ENCODE measurements at regions not wholly inside any gene's neighbourhood (a gene's known extent, or its start where the extent isn't known, plus 50 kb on each side); places are given as distances from the start of the nearest gene placed in this dataset.

GRCh38 chr1:204751883-204752687, 66.5 kb upstream of the LRRN2 start:
- no peak overlapping the region for H4K5ac ChIP-seq (ENCODE audit: low read depth, low read length)
- dilution Hi-C loops (cut with HindIII; ENCODE audit: low sequenced_read_pairs, unreplicated experiment) = no loop called here
- H3K56ac ChIP-seq (ENCODE audit: extremely low read depth, insufficient read depth, low read length) = no peak overlapping the region
- H4K20me1 ChIP-seq (ENCODE audit: insufficient read depth, low read length) = no peaks in the 10 kb centered on the region
- H2AK9ac ChIP-seq (replicated peaks; ENCODE audit: low read depth, low read length, poor library complexity) = no peak overlapping the region
- no TSS peak for BruUV-seq (replicated peaks)
- no peaks in the 10 kb centered on the region for H3K9me1 ChIP-seq (ENCODE audit: insufficient read depth, low read length)
- H3K27ac ChIP-seq (ENCODE audit: insufficient read depth, low read length) = no peak overlapping the region
- ChIA-PET CTCF (no interaction called here), POLR2A (ENCODE audit: unreplicated experiment) (no interaction called here)
- H4K8ac ChIP-seq (ENCODE audit: low read depth in 2 of 2, low read length in 2 of 2) = no peak overlapping the region
- no peak overlapping the region for H2BK120ac ChIP-seq (ENCODE audit: low read depth, low read length)
- no peak overlapping the region for H3K23ac ChIP-seq (ENCODE audit: low read depth, low read length)
- H3K79me1 ChIP-seq (ENCODE audit: low read depth in 1 of 2, low read length in 2 of 2) = no peaks in the 10 kb centered on the region
- H3K4me3 ChIP-seq (ENCODE audit: insufficient read depth, low read depth, low read length) = no peak overlapping the region
- no peak overlapping the region for H2AFZ ChIP-seq (replicated peaks; ENCODE audit: low read length, poor library complexity)
- H3K9me3 ChIP-seq (ENCODE audit: control insufficient read depth, insufficient read depth, low read length) = no peaks in the 10 kb centered on the region
- peaks cover 3% of the 10 kb centered on the region; the same call in 1 of the 2 replicates for H3K27me3 ChIP-seq (ENCODE audit: control insufficient read depth, insufficient read depth, low read length)
- TF ChIP-seq SMC3 (IDR thresholded peaks at IDR 0.05; ENCODE audit: low read depth, low read length) = no peak
- TF ChIP-seq USF2 (IDR thresholded peaks at IDR 0.05; ENCODE audit: low read depth, low read length) = no peak
- no peak for TF ChIP-seq ELK1 (IDR thresholded peaks at IDR 0.05; ENCODE audit: borderline replicate concordance, low read depth, low read length)
- no peak for TF ChIP-seq CHD1 (IDR thresholded peaks at IDR 0.05; ENCODE audit: low read depth, low read length)
- no peak for TF ChIP-seq CEBPB (IDR thresholded peaks at IDR 0.05; ENCODE audit: low read depth, low read length)
- TF ChIP-seq POLR2A (IDR thresholded peaks at IDR 0.05; ENCODE audit: low read depth, low read length) = no peak
- no peak for TF ChIP-seq FOS (IDR thresholded peaks at IDR 0.05; ENCODE audit: low read depth, low read length)
- no peak for TF ChIP-seq MAFK (IDR thresholded peaks at IDR 0.05; ENCODE audit: low read depth, low read length)
- no peak for TF ChIP-seq MAZ (IDR thresholded peaks at IDR 0.05; ENCODE audit: borderline replicate concordance, low read depth, low read length)
- TF ChIP-seq RCOR1 (IDR thresholded peaks at IDR 0.05; ENCODE audit: insufficient replicate concordance, low read length) = no peak
- DNase-seq = no peak
- H3K4me2 ChIP-seq (ENCODE audit: low read depth, low read length) = no peak overlapping the region
- H2BK5ac ChIP-seq (ENCODE audit: low read depth, low read length, poor library complexity, severe bottlenecking) = no peak overlapping the region
- 79% methylated on average over 11 of the region's 24 CpGs; no CpG with 5 or more reads in 1 of the 2 experiments for WGBS, 2 experiments (ENCODE audit: extremely low coverage in 2 of 2, insufficient read length in 1 of 2)
- H3K14ac ChIP-seq (replicated peaks; ENCODE audit: low read depth, low read length) = no peak overlapping the region
- H3K4me1 ChIP-seq (ENCODE audit: control insufficient read depth, insufficient read depth, low read length) = no peaks in the 10 kb centered on the region
- H2AK5ac ChIP-seq (ENCODE audit: low read depth, low read length) = no peak overlapping the region
- intact Hi-C loops (cut with micrococcal nuclease) = no loop called here
- no peak for ATAC-seq (ENCODE audit: low read depth)
- H3K36me3 ChIP-seq (ENCODE audit: control insufficient read depth, insufficient read depth, low read length) = no peaks in the 10 kb centered on the region
- H2BK20ac ChIP-seq (ENCODE audit: low read depth, low read length) = no peak overlapping the region
- no peak overlapping the region for H4K91ac ChIP-seq (ENCODE audit: insufficient read depth, low read depth, low read length)
- no peak overlapping the region for H3K18ac ChIP-seq (ENCODE audit: low read depth, low read length)
- in situ Hi-C loops (cut with MboI; ENCODE audit: low sequenced_read_pairs) = no loop called here
- no peak overlapping the region for H3K9ac ChIP-seq (ENCODE audit: low read depth, low read length)
- H3K4ac ChIP-seq (ENCODE audit: low read depth, low read length) = no peak overlapping the region
- H2BK15ac ChIP-seq (ENCODE audit: low read depth, low read length) = no peak overlapping the region

Data from IMR-90 (cell line).